ENCODE measurements at regions not wholly inside any gene's neighbourhood (a gene's known extent, or its start where the extent isn't known, plus 50 kb on each side); places are given as distances from the start of the nearest gene placed in this dataset.
"Not testable (repeated sequence)": the region's sequence is repeated elsewhere in the genome, so short reads cannot be mapped to it uniquely, and the experiment has no call there.

- no peak overlapping the region for H3K4me3 ChIP-seq (ENCODE audit: severe bottlenecking)
- H3K4me1 ChIP-seq (ENCODE audit: insufficient read depth, poor library complexity, severe bottlenecking) = no peaks in the 10 kb centered on the region
- DNase-seq (ENCODE audit: low spot score) (no peak), ATAC-seq (ENCODE audit: low read depth) (no peak)
- no peak overlapping the region for H3K27ac ChIP-seq (ENCODE audit: poor library complexity, severe bottlenecking)
- H3K36me3 ChIP-seq (ENCODE audit: low read depth) = no peaks in the 10 kb centered on the region
- no peak for TF ChIP-seq CTCF (IDR thresholded peaks at IDR 0.05; ENCODE audit: poor library complexity, severe bottlenecking)
- no peaks in the 10 kb centered on the region for H3K9me3 ChIP-seq (ENCODE audit: severe bottlenecking)
- peaks cover 7% of the 10 kb centered on the region for H3K27me3 ChIP-seq (ENCODE audit: insufficient read depth, poor library complexity, severe bottlenecking)
These were observed 227.9 kb upstream of the CHD1 start for GRCh38 chr5:99156688-99157087.

- not testable (repeated sequence) for DNase-seq (ENCODE audit: low spot score); H3K36me3 ChIP-seq (ENCODE audit: low read depth); ATAC-seq (ENCODE audit: low read depth)
These were observed 214.5 kb upstream of the CHD1 start for GRCh38 chr5:99143283-99143795.

DNA sequence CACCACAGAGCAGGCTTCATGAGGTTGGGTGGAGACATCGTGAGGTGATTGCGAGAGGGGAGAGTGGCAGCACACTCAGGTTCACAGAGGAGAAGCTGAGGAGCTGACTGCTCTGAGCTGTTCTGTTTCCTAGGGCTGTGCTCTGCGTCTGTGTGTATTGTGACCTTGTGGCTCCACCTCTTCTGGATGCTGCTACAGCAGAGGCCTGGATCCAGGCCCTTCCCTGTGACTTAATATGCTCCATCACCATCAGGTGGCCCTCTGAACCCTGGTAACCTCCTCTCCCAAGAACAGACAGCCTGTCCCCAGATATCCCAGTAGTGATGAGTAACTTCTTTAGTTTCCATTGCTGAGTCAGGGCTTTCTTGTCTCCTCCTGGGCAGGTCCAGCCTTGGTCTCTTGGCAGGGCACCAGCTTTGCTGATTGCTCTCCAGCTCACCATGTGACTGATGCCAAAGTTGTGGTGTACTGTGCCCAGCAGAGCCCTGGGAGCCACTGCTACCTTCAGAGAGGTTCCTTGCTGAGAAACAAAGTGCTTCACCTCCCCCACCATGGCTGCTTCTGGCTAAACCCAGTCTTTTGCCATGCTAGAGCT is 212.8 kb upstream of the CHD1 start:
- no peak overlapping the region for H3K27ac ChIP-seq (ENCODE audit: poor library complexity, severe bottlenecking)
- no peaks in the 10 kb centered on the region for H3K4me1 ChIP-seq (ENCODE audit: insufficient read depth, poor library complexity, severe bottlenecking)
- no peaks in the 10 kb centered on the region for H3K9me3 ChIP-seq (ENCODE audit: severe bottlenecking)
- H3K27me3 ChIP-seq (ENCODE audit: insufficient read depth, poor library complexity, severe bottlenecking) = no peaks in the 10 kb centered on the region
- no peak for TF ChIP-seq CTCF (IDR thresholded peaks at IDR 0.05; ENCODE audit: poor library complexity, severe bottlenecking)
- ATAC-seq (ENCODE audit: low read depth) = peak; percentile 80
- no peak overlapping the region for H3K4me3 ChIP-seq (ENCODE audit: severe bottlenecking)
- H3K36me3 ChIP-seq (ENCODE audit: low read depth) = no peaks in the 10 kb centered on the region
- no peak for DNase-seq (ENCODE audit: low spot score)

More at GRCh38 chr5:99143283-99143795, 214.5 kb upstream of the CHD1 start:
- H3K27me3 ChIP-seq (ENCODE audit: insufficient read depth, poor library complexity, severe bottlenecking); H3K27ac ChIP-seq (ENCODE audit: poor library complexity, severe bottlenecking); H3K4me3 ChIP-seq (ENCODE audit: severe bottlenecking); H3K9me3 ChIP-seq (ENCODE audit: severe bottlenecking); H3K4me1 ChIP-seq (ENCODE audit: insufficient read depth, poor library complexity, severe bottlenecking): not testable (repeated sequence)

DNA sequence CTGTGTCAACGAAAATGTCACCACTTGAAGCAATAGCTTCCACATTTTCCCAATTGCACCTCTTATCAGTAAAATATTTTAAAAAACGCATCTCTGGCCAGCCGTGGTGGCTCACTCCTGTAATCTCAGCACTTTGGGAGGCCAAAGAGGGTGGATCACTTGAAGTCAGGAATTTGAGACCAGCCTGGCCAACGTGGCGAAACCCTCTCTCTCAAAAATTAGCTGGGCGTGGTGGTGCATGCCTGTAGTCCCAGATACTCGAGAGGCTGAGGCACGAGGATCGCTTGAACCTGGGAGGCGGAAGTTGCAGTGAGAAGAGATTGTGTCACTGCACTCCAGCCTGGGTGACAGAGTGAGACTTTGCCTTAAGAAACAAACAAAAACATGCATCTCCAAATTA is 210.1 kb upstream of the CHD1 start:
- no peak for DNase-seq (ENCODE audit: low spot score)
- H3K27me3 ChIP-seq (ENCODE audit: insufficient read depth, poor library complexity, severe bottlenecking) = peaks cover 2% of the 10 kb centered on the region
- no peak overlapping the region for H3K27ac ChIP-seq (ENCODE audit: poor library complexity, severe bottlenecking)
- no peaks in the 10 kb centered on the region for H3K36me3 ChIP-seq (ENCODE audit: low read depth)
- no peak for ATAC-seq (ENCODE audit: low read depth)
- H3K4me1 ChIP-seq (ENCODE audit: insufficient read depth, poor library complexity, severe bottlenecking) = no peaks in the 10 kb centered on the region
- TF ChIP-seq CTCF (IDR thresholded peaks at IDR 0.05; ENCODE audit: poor library complexity, severe bottlenecking) = no peak
- H3K4me3 ChIP-seq (ENCODE audit: severe bottlenecking) = no peak overlapping the region
- H3K9me3 ChIP-seq (ENCODE audit: severe bottlenecking) = no peaks in the 10 kb centered on the region

DNA sequence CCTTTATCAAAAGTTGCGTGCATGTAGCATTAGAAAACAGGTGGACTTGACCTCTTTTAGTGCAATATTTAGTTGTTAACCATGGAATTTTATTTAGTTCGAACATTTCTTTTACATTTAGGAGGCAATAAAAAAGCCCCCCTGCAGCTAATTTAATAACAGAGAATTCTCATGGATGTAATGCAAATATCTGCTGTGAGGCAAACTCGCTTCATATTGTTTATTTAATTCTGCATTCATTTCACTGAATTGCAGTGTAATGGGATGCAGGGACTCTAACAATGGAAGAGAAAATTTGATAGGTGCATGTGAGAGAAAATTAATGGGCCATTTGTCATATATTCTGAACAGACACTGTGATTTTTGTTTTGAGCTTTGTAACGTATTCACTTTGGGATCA is 205.1 kb upstream of the CHD1 start:
- peaks cover 13% of the 10 kb centered on the region for H3K27me3 ChIP-seq (ENCODE audit: insufficient read depth, poor library complexity, severe bottlenecking)
- no peak for DNase-seq (ENCODE audit: low spot score)
- no peak overlapping the region for H3K27ac ChIP-seq (ENCODE audit: poor library complexity, severe bottlenecking)
- no peak for TF ChIP-seq CTCF (IDR thresholded peaks at IDR 0.05; ENCODE audit: poor library complexity, severe bottlenecking)
- no peak overlapping the region for H3K4me3 ChIP-seq (ENCODE audit: severe bottlenecking)
- H3K36me3 ChIP-seq (ENCODE audit: low read depth) = no peaks in the 10 kb centered on the region
- H3K4me1 ChIP-seq (ENCODE audit: insufficient read depth, poor library complexity, severe bottlenecking) = no peaks in the 10 kb centered on the region
- ATAC-seq (ENCODE audit: low read depth) = no peak
- no peaks in the 10 kb centered on the region for H3K9me3 ChIP-seq (ENCODE audit: severe bottlenecking)
